COR-L47 (cell line): ENCODE measurements at regions not wholly inside any gene's neighbourhood (a gene's known extent, or its start where the extent isn't known, plus 50 kb on each side); places are given as distances from the start of the nearest gene placed in this dataset.

Experiments
- DNase-seq: peaks from one replicate; lab custom pipeline; 2025; lab: John Stamatoyannopoulos, UW

DNA sequence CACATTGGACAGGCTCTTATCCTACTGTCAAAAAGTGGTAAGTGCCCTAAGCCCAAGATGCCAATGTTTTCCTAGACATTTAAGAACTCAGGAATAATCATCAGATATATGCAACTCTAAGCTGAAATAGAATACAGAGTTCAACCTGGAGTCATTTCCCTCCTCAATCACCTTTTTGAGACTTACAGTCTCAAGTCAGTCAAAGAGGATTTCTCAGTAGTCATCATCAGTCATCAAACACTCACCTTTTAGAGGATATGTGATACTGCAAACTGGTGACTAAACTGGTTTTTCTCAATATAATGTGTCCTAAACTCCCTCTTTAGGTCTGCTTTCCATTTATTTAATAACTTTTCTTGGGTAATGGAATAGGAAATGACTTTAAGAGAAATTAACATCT, 145.3 kb upstream of the ADAMTS5 start:
- DNase-seq, result no peak

DNA sequence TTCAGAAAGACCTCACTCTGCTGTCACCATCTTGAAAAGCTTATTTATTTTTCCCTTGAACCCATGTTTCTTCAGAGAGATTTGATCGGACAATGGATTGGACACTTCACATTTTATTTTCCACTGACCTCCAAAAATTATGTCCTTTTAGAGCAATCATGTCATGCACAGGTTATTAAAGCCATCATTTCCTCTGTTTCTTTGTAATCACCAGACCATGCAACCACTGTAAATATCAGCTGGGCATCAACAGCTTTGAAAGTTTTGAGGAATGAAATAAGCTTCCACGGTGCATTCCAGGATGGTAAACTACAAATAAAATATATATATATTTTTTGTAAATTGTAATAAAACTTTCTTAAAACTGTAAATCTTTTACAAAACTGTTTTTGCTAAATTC, 144.1 kb upstream of the ADAMTS5 start:
- no peak for DNase-seq

DNA sequence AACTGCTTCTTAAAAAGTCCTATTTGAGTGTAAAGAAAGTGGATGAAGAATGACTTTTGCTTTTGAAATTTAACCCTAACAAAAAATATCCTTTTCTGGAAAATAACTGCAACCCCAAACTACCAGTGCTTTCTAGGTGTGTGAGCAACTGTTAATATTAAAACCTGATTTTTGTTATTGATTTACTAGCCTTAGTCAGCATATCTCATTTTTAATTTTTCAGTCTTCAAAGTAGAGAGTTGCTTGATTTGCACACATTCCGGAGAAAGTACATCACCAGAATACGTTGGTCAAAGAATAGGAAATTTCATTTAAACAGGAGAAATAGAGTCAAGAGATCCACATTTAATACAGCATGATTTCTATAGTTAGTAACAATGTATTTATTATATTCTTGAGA, 141.8 kb upstream of the ADAMTS5 start:
- no peak for DNase-seq

DNA sequence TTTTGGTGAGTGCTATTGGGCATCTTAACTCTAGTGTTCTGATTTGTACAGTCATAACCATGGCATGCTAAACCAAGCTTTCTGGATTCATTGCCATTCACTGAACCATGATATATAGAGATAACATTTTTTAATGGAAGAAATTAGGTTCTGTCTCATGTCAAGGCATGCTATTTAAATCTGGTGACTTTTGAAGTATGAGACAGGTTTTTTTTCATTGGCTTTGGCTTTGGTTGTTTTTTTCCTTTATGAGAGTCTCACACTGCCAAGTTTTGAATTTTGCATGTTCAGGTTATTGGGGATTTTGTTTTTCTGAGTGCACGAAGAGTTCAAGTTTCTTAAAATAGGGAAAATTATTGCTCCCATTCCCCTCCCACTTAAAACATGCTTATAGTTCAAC, 141.3 kb upstream of the ADAMTS5 start:
- DNase-seq, result no peak

DNA sequence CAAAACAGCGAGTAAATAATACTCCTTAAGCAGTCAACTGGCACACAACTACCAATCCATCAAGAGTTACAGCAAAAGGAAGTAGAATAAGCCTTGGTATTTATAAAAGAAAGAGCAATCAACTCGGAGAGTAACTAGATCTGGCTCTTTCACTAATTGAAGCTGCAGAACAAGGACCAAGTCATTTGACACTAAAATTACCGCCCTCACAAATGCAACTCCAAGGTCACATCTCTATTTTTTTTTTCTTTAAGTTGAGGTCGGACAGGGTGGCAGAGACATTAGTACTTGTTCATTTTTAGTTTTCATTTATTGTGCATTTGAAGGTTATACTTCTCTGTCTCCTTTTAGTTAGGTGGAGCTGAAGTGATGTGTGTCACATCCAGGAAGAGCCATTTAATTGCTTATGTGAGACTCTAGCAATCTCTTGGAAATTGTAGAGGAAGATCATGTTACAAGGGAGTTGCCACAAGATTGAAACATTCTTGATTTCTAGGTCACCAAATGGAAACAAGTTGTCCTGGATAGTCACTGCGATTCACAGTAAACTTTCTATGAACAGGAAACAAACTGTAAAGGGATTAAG, 138.1 kb upstream of the ADAMTS5 start:
- DNase-seq, result no peak

DNA sequence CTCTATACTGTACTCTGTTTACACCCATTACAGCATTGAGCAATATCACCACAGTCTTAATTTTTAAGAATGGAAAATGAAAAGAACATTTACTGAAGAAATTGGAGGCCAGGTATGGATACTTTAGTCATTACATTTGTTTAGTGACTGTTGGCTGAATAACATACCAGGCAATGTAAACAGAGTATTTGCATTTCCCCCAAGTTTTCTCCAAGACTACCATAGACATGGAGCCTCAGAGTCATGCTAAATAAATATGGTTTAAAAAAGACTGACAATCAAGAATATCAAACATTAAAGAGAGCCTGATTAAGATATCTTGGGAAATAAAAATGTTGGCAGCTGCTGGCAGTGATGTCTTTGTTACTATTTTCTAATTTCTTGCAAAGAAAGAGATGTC, 136.9 kb upstream of the ADAMTS5 start:
- no peak for DNase-seq

DNA sequence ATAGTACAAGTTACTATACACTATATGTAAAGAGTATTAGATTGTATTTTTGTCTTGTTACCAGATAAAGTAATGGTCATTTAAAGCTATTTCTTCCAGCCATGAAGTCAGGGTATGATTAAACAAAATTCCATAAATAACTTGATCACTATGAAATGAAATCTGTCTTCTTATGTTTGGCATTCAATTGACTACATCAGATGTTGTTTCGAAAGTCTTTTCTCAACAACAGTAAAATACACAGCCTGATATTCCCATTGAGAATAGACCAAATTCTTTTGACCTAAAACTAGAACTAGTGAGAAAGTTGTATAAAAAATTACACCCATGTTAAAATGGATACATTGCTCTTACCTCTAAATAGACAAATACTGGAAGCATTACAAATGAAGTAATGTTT, 134.6 kb upstream of the ADAMTS5 start:
- no peak for DNase-seq

DNA sequence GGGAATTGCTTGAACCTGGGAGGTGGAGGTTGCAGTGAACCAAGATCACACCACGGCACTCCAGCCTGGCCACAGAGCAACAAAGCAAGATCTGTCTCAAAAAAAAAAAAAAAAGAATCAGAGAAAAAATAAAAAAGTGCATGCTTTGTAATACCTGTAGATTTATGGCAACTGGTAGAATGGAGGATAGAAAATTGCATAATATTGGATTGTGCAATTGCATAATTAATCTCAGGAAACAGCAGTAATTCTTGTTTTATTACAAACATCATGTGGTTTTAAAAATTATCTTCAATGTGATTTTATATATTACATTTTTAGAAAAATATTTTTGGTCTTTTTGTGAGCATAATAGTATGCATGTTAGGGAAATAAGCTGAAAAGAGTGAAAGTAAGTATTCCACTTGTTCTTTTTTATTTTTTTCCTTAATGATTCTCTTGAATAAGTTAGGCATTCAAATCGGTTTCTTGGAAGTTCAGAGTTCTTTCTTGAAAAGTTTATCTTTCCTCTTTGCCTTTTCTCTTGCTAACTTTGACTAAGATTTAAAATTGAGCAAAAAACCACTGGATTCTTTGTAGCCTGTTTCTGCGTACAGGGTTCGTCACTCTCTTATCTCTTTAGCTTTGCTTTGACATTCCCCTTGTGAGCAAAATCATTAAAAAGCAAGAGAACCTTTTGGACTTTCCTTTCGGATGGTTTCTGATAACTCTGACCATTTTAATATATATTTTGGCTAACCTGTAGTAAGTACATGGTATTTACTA, 127.5 kb upstream of the ADAMTS5 start:
- no peak for DNase-seq

DNA sequence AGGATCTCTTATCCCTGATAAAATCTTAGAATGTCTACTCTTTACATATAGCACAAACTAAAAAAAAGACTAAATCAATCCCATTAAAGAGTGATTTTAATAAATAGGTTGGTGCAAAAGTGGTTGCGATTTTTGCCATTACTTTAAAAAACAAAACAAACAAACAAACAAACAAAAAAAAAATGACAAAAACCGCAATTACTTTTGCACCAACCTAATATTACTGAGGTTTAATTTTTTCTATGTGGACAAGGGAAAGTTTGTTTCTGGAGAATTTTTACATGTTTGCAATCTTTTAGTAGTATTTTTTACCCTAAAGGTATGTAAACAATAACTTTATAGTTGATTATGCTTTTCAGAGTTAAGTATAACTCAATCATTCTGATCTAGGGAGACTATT, 119.7 kb upstream of the ADAMTS5 start:
- no peak for DNase-seq

DNA sequence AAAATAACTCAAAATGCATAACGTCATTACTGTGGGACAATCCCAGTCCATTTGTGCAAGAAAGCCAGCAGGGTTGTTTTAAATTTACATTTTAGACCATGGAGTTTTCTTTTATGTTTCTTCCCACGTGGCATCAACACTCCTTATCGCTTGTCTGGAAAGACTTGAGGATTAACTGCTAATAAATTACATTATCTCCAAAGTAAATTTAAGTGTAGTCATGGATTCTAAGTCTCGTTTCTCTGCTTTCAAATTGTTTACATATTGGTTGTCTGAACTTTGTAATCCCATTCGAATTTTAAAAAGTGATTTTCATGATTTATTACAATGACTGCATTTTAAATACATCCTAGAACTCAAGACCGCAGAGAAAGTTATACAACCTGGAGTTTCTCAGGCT, 119.3 kb upstream of the ADAMTS5 start:
- no peak for DNase-seq

DNA sequence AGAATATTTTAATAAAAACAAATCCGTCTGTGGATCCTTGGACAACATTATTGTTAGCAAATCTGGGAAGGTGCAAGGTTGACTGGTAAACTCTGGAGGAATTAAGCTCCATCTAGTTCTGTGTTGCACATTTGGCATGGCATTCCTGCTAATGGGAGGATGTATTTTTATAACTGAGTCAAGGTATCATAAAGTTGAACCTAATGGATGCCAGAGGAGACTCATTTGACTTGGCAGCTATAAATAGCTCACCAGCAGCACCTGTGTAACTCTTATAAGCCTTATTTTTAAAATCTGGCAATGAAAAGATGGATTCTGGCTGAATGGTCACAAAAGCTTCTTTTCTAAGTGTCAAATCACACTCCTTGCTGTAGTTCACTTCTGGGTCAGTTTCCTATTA, 118.5 kb upstream of the ADAMTS5 start:
- no peak for DNase-seq

DNA sequence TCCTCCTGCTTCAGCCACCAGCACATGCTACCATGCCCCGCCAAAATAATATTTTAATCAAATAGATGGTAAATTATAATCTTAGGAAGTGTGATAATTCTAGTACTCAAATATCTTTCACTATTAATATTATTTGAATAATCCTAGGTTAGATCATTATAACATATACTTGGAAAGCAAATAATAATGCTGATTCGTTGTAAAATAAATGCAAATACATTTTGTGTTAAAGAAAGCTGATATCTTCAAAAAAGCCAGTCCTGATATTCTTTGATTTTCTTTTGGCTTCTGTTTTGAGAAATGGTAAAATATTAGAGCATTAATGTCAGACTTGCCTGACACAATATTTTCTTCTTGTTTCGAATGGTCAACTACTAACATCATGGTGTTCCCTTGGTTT, 116.3 kb upstream of the ADAMTS5 start:
- DNase-seq, result no peak

DNA sequence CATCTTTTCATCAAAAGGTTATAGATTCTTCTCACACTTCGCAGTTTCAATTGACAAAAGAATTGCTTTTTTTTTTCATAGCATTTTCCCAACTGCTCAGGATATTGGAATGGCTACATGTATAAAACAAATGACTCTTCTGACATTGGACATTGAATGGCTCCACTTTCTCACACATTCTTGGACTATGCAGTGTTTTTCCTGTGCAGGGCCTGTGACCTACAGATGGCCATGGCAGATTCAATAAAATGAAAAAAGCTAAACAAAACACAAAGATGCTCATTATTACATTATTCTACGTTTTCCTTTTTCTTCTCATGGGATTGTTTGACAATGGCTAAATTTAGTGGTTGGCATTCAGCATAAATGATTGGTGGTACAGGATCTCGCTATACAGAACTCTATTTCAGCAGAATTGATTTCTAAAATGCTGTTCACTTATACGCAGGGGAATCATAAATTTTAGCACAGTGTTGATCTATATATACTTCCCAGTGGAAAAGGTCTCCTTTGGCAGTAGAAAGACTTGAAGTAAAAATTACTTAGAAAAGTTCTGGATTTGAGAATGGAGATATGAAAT, 115.6 kb upstream of the ADAMTS5 start:
- DNase-seq, result no peak

DNA sequence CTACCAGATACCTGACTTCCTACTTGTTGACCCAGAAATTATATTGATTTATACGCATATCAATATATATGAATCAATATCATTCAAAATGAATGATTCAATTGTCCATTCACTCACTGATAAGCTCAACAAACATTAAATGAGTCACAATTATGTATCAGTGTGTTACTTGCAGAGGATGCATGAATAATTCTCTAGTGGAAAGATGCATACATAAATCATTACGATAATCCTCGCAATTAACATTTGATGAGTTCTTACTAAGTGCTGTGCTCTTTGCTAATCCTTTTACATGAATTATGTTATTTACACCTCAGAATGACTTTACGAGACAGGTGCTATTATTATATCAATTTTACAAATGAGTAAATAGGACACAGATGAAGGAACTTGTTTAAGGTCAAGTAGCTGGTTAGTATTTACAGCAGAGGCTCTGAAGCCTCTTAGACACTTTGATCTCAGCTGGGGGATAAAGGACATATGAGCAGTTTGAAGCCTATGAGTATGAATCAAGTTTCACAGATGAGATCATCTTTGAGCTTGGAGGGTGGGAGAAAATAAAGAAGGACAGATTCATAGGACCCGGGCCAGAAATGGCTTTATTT, 112.8 kb upstream of the ADAMTS5 start:
- no peak for DNase-seq

DNA sequence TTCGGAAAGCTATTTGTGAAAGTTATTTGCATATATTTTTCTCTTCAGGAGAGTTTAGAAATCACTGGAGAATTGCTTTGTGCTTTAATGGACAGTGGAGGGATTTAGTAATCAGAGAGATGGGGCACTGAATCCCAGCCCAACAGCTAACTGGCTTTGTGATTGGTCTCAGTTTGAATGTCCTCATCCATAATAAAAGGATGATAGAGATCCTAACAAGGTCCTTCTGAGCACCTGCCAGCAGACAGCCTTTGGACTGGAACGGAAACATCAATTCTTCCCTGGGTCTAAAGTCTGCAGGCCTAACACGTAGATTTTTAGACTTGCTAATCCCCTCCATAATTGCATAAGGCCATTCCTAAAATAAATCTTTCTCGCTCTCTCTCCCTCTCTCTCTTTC, 112.0 kb upstream of the ADAMTS5 start:
- DNase-seq, result no peak

DNA sequence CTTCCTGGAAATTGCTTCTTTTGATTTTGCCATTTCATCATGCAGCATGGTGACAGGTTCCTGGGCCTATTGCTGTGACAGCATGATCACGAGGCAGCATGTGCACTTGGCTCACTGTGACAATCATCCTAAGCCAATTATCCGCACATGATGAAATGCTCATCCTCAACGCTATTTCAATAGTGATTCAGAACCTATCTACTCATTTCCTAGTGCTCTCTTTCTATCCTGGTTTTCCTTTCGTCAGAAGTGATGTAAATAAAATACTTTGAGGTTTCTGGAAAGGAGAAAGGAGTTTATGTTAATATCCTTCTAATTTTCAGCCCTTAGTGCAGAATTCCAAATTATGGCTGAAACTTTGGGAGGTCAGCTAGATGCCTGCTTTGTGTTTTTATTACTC, 110.6 kb upstream of the ADAMTS5 start:
- DNase-seq, result no peak

DNA sequence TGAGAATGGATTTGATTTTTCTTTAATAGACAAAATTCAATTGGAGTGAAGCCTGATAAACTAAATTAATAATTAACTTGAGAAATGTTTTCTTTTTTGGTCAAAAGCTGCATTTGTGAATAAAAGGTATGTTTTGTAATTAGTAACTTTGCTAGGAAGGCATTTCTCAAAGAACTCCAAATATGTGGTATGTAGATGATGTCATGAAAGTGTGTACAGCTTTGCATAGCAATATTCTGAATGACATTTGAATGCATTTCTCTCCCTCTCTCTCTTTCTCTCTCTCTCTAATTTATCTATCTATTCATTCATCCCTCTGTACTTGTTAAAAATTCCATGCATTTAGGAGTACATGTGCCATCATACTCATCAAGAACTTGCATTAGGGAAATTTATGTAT, 109.1 kb upstream of the ADAMTS5 start:
- no peak for DNase-seq

DNA sequence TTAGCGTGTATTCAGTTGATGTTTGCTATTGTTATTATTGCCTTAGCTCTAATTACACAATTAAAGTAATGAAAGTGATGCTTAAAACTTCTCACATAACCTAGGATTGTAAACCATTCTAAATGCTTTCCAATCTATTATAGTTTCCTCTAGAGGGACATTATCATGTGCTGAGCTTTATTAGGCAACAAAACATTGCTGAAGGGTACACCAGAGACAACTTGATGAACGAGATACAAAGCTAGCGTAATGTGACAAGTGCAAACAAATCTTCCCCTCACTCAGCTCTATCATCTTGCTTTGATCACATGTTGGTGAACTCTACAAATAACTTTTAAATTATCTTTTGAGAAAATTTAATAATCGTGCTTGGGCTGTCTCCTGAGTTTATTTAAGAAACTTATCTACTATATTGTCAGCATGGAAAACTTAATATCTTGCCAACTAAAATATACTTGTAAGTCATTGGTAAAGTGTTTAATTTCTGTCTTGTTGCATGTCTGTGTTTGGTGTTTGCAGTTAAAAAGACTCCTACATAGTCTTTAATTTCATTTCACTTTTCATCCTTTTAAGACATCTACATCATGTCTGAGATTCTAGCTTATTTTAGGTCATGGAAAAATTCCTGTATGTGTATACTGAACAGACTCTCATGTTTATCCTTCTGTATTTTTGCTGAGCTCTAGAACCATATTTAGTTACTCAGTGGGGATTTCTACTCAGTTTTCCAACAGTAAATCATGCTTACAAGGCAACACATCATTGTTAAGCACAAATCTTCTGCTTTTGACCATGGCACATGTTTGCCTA, 104.2 kb upstream of the ADAMTS5 start:
- DNase-seq, result no peak

DNA sequence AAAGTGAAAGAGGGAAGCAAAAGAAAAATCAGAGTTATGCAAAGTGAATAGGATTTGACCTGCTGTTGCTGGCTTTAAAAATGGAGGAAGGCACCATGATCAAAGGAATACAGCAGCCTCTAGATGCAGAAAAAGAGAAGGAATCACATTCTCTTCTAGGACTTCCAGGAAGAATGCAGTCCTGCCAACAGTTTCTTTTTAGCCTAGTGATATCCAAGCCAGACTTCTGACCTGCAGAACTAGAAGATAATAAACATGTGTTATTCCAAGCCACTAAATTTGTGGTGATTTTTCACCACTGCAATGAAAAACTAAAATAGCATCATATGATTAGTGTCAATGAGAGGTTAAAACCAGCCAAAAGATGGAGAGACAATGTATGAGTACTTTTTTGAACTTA, 101.9 kb upstream of the ADAMTS5 start:
- DNase-seq, result no peak

DNA sequence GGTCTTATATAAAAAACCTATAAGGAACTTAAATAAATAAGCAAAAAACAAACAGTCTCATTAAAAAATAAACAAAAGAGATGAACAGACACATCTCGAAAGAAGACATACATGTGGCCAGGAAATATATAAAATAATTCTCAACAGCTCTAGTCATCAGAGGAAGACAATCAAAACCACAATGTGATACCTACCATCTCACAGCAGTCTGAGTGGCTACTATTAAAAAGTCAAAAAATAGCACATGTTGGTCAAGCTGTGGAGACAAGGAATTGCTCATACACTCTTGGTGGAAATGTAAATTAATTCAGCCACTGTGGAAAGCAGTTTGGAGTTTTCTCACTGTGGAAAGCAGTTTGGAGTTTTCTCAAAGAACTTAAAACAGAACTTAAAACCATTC, 100.3 kb upstream of the ADAMTS5 start:
- DNase-seq, result no peak

DNA sequence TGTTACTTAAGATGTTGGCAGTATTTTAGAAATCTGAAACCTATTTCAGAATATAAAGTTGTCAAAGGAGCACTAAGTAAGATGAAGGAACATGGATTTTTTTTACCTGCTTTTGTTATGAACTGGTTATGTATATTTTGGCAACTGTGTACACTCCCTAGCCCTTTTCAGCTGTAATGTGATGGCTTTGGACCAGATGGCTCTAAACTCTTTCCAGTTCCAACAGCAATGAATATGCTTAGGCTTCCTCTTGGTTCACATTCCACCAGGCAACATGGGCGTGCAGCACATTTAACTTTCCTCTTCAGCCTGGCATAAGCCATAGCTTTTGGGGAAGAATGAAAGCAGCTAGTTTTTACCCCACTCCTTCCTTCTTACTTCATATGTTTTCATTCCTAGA, 95.6 kb upstream of the ADAMTS5 start:
- DNase-seq, result no peak

DNA sequence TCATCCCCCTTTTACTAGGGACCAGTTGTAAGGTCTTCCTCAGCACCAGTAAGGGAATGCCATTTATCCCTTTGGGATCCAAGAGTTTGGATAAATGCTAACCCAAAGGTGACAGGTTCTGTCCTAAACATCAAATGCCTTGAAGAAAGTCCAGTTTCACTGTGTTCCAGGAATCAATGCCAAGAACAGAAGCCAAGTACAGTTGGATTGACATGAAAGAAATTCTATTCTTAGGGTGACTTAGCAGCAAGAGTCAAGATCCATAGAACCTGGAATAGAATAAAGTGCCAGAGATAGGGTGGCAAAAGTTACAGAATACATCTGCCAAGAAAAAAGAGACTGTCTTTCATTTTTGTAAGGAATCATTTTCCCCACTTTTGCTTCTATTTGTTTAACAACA, 94.9 kb upstream of the ADAMTS5 start:
- DNase-seq, result no peak

DNA sequence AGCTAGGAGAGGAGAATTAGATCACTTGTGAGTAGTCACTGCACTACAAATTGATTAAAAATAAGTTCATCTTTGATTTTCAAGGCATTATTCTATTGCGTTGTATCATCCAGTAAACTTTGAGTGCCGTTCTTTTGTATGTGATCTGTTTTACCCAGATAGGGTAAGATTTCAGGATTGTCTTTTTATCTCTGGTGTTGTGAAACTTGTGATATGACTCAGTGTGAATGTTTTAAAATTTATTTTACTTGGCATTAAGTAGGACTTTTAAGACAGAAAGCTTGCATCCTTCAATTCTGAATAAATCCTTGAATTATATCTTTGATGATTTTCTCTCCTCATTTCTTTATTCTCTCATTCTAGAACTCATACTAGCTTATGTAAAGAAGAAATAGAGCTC, 93.3 kb upstream of the ADAMTS5 start:
- DNase-seq, result no peak
